ENCODE measurements at regions not wholly inside any gene's neighbourhood (a gene's known extent, or its start where the extent isn't known, plus 50 kb on each side); places are given as distances from the start of the nearest gene placed in this dataset.

GRCh38 chr3:159548675-159549335, 439.8 kb upstream of the IL12A start:
- Histone ChIP-seq H3K9me2 (no peaks in the 10 kb centered on the region), H2AFZ (ENCODE audit: low read depth) (no peak overlapping the region), H3K36me3 (replicated peaks in 1 of 2; ENCODE audit: control insufficient read depth in 1 of 2, insufficient read depth in 2 of 2, low read length in 1 of 2) (no peaks in the 10 kb centered on the region), H3K4me1 (ENCODE audit: control insufficient read depth in 1 of 2, insufficient read depth in 2 of 2, low read depth in 1 of 2, low read length in 1 of 2) (no peaks in the 10 kb centered on the region), H3K9me3 (no peaks in the 10 kb centered on the region), H3F3A (replicated peaks; ENCODE audit: insufficient read depth) (no peaks in the 10 kb centered on the region), H3K4me2 (no peak overlapping the region), H3K9ac (no peak overlapping the region), H3K27me3 (ENCODE audit: insufficient read depth) (no peaks in the 10 kb centered on the region), H3K79me2 (ENCODE audit: insufficient read depth) (no peaks in the 10 kb centered on the region), H3K4me3 (ENCODE audit: low read depth in 2 of 2, low read length in 1 of 2) (no peak overlapping the region), H3K27ac (ENCODE audit: low read depth in 2 of 2, low read length in 1 of 2) (no peak overlapping the region), H4K20me1 (ENCODE audit: insufficient read depth) (no peaks in the 10 kb centered on the region)
- 36% methylated on average over 3 of the region's 3 CpGs for WGBS (ENCODE audit: low lambda C conversion rate)
- POLR2A ChIA-PET: no interaction called here
- TF ChIP-seq MAX (IDR thresholded peaks at IDR 0.05; ENCODE audit: low read depth) (no peak), RFX5 (IDR thresholded peaks at IDR 0.05; ENCODE audit: low read length) (no peak), SIN3A (IDR thresholded peaks at IDR 0.05; ENCODE audit: borderline replicate concordance, low read depth, low read length) (no peak), FOXM1 (IDR thresholded peaks at IDR 0.05; ENCODE audit: low read depth) (no peak)
- CTCF ChIA-PET: interaction anchor here (1.2 kb wide), 1 partner anchor 11 kb away, joined by 3 read pairs; no protein-coding TSS in a partner anchor
- no peak for DNase-seq

GRCh38 chr3:159555205-159555604, 433.4 kb upstream of the IL12A start:
- TF ChIP-seq FOSL2 (IDR thresholded peaks at IDR 0.05; ENCODE audit: borderline replicate concordance, low read depth) (no peak), RCOR1 (IDR thresholded peaks at IDR 0.05; ENCODE audit: low read length) (no peak), TCF12 (IDR thresholded peaks at IDR 0.05) (no peak), GABPA (IDR thresholded peaks at IDR 0.05; ENCODE audit: low read depth) (no peak), JUND (IDR thresholded peaks at IDR 0.05) (no peak), PBX3 (IDR thresholded peaks at IDR 0.05) (no peak), FOXM1 (IDR thresholded peaks at IDR 0.05; ENCODE audit: low read depth) (no peak), SIN3A (IDR thresholded peaks at IDR 0.05; ENCODE audit: borderline replicate concordance, low read depth, low read length) (no peak), NRF1 (IDR thresholded peaks at IDR 0.05; ENCODE audit: low read depth, low read length) (no peak), POLR2AphosphoS5 (IDR thresholded peaks at IDR 0.05; ENCODE audit: low read depth, low read length) (no peak), TEAD4 (IDR thresholded peaks at IDR 0.05; ENCODE audit: borderline replicate concordance, insufficient read depth) (no peak), SMC3 (IDR thresholded peaks at IDR 0.05; ENCODE audit: low read depth, low read length) (no peak), RFX5 (IDR thresholded peaks at IDR 0.05; ENCODE audit: low read length) (no peak), MXI1 (IDR thresholded peaks at IDR 0.05; ENCODE audit: low read depth, low read length) (no peak), EP300 (IDR thresholded peaks at IDR 0.05; ENCODE audit: borderline replicate concordance in 1 of 2, low read depth in 1 of 2, low read length in 1 of 2) (no peak), RAD21 (IDR thresholded peaks at IDR 0.05; ENCODE audit: low read length) (no peak)
- TF ChIP-seq, protein P1, sequence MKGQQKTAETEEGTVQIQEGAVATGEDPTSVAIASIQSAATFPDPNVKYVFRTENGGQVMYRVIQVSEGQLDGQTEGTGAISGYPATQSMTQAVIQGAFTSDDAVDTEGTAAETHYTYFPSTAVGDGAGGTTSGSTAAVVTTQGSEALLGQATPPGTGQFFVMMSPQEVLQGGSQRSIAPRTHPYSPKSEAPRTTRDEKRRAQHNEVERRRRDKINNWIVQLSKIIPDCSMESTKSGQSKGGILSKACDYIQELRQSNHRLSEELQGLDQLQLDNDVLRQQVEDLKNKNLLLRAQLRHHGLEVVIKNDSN (IDR thresholded peaks at IDR 0.05; ENCODE audit: borderline replicate concordance, low read depth): no peak
- CTCF ChIA-PET: no interaction called here

More at GRCh38 chr3:159555205-159555604, 433.4 kb upstream of the IL12A start:
- DNase-seq: no peak
- Histone ChIP-seq H3K9me2 (no peaks in the 10 kb centered on the region), H3K27ac (ENCODE audit: low read depth in 2 of 2, low read length in 1 of 2) (no peak overlapping the region), H3K4me2 (no peak overlapping the region), H3K4me1 (ENCODE audit: control insufficient read depth in 1 of 2, insufficient read depth in 2 of 2, low read depth in 1 of 2, low read length in 1 of 2) (no peaks in the 10 kb centered on the region), H3F3A (replicated peaks; ENCODE audit: insufficient read depth) (no peaks in the 10 kb centered on the region), H2AFZ (ENCODE audit: low read depth) (no peak overlapping the region), H3K36me3 (replicated peaks in 1 of 2; ENCODE audit: control insufficient read depth in 1 of 2, insufficient read depth in 2 of 2, low read length in 1 of 2) (no peaks in the 10 kb centered on the region), H3K79me2 (ENCODE audit: insufficient read depth) (no peaks in the 10 kb centered on the region), H3K27me3 (ENCODE audit: insufficient read depth) (no peaks in the 10 kb centered on the region), H3K4me3 (ENCODE audit: low read depth in 2 of 2, low read length in 1 of 2) (no peak overlapping the region), H3K9ac (no peak overlapping the region), H3K9me3 (no peaks in the 10 kb centered on the region), H4K20me1 (ENCODE audit: insufficient read depth) (no peaks in the 10 kb centered on the region)
- POLR2A ChIA-PET: no interaction called here
